ENCODE measurements at regions not wholly inside any gene's neighbourhood (a gene's known extent, or its start where the extent isn't known, plus 50 kb on each side); places are given as distances from the start of the nearest gene placed in this dataset.
"Not testable (repeated sequence)": the region's sequence is repeated elsewhere in the genome, so short reads cannot be mapped to it uniquely, and the experiment has no call there.

DNA sequence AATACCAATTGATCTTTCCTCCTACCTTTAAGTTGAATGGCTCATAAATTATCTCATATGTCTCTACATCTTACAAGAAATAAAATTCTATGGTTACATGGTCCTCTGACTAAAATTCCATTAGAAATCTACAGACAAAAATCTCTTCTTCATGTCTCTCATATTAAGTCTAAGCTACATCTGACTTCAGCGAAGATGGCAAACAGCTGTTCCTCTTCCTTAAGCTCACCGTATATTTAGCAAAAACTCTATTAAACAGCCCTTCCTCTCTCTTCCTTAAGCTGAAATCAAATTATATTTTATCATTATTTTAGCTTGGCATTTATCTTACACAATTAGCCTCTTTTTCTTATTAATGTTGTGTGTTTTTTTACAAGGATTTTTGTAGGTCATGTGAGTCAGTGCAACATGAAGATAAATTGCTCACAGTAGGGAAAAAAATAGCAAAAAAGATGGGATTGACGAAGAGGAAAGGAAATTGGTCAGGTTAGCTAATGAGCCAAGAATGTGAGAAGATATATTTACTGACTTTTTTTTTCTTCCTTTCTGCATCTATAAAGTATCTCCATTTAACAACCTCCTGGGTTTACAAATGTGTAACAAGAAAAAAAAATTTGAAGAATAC, 2412.8 kb downstream of the ARAP2 start:
- Mint-ChIP-seq H3K9me3 (peaks cover 0 to 4% (median 3%) of the 10 kb centered on the region in 7 donors), H3K27ac (no peak overlapping the region), H3K4me3 (no peak overlapping the region), H3K36me3 (no peaks in the 10 kb centered on the region), H3K27me3 (ENCODE audit: low read depth in 3 of 3) (no peaks in the 10 kb centered on the region), H3K4me1 (no peaks in the 10 kb centered on the region)
- TF ChIP-seq, protein P1, sequence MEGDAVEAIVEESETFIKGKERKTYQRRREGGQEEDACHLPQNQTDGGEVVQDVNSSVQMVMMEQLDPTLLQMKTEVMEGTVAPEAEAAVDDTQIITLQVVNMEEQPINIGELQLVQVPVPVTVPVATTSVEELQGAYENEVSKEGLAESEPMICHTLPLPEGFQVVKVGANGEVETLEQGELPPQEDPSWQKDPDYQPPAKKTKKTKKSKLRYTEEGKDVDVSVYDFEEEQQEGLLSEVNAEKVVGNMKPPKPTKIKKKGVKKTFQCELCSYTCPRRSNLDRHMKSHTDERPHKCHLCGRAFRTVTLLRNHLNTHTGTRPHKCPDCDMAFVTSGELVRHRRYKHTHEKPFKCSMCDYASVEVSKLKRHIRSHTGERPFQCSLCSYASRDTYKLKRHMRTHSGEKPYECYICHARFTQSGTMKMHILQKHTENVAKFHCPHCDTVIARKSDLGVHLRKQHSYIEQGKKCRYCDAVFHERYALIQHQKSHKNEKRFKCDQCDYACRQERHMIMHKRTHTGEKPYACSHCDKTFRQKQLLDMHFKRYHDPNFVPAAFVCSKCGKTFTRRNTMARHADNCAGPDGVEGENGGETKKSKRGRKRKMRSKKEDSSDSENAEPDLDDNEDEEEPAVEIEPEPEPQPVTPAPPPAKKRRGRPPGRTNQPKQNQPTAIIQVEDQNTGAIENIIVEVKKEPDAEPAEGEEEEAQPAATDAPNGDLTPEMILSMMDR (IDR thresholded peaks at IDR 0.05), result no peak
- Histone ChIP-seq H3K27ac (ENCODE audit: low read depth in 1 of 2, low read length in 2 of 2) (no peak overlapping the region), H3K4me2 (replicated peaks; ENCODE audit: extremely low read depth, low read length, poor library complexity, severe bottlenecking) (no peak overlapping the region), H4K20me1 (ENCODE audit: insufficient read depth, low read length) (no peaks in the 10 kb centered on the region), H3K4me3 (replicated peaks in 1 of 3; ENCODE audit: low read depth in 2 of 3, low read length in 3 of 3) (no peak overlapping the region), H3K9me3 (replicated peaks in 1 of 2; ENCODE audit: control insufficient read depth in 1 of 2, insufficient read depth in 1 of 2, low read length in 2 of 2) (no peaks in the 10 kb centered on the region), H3K36me3 (replicated peaks in 1 of 2; ENCODE audit: control insufficient read depth in 1 of 2, insufficient read depth in 2 of 2, low read length in 2 of 2) (no peaks in the 10 kb centered on the region), H3K79me2 (ENCODE audit: insufficient read depth, low read length) (no peaks in the 10 kb centered on the region), H3K27me3 (ENCODE audit: control insufficient read depth in 2 of 2, insufficient read depth in 2 of 2, low read length in 2 of 2) (no peaks in the 10 kb centered on the region), H3K9ac (ENCODE audit: insufficient read depth, low read length, poor library complexity, severe bottlenecking) (no peak overlapping the region), H2AFZ (ENCODE audit: insufficient read depth, low read depth, low read length, poor library complexity, severe bottlenecking) (no peak overlapping the region), H3K4me1 (ENCODE audit: control insufficient read depth in 1 of 2, insufficient read depth in 2 of 2, low read length in 2 of 2) (no peaks in the 10 kb centered on the region)
- 95% methylated on average over 2 of the region's 3 CpGs for WGBS (ENCODE audit: insufficient coverage)
- intact Hi-C loops (cut with micrococcal nuclease), result no loop called here
- no peak for DNase-seq

DNA sequence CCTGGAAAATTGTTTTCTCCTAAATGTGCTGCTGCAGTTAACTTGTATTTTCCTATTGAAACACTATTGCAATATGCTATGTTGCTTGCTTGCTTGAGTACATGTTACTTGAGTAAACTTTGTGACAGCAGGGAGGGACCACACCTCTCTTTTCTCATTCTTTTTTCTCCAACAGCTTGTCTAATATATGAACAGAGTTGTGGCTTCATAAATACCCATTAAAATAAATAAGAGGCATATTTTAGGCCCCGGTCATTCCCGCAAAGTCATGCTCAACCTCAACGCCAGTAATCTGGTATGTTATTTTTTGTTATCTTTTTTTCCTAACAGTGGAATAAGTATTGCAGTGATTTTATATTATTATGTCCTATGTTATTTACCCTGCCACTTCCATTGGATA, 2408.6 kb downstream of the ARAP2 start:
- H3K36me3 Mint-ChIP-seq; H3K4me2 ChIP-seq (replicated peaks; ENCODE audit: extremely low read depth, low read length, poor library complexity, severe bottlenecking); H3K4me3 Mint-ChIP-seq; intact Hi-C loops (cut with micrococcal nuclease); H3K4me3 ChIP-seq (replicated peaks in 1 of 3; ENCODE audit: low read depth in 2 of 3, low read length in 3 of 3); H3K27me3 Mint-ChIP-seq (ENCODE audit: low read depth in 3 of 3); H4K20me1 ChIP-seq (ENCODE audit: insufficient read depth, low read length); H3K9ac ChIP-seq (ENCODE audit: insufficient read depth, low read length, poor library complexity, severe bottlenecking); H3K4me1 ChIP-seq (ENCODE audit: control insufficient read depth in 1 of 2, insufficient read depth in 2 of 2, low read length in 2 of 2); H3K9me3 Mint-ChIP-seq; H3K27me3 ChIP-seq (ENCODE audit: control insufficient read depth in 2 of 2, insufficient read depth in 2 of 2, low read length in 2 of 2); H3K9me3 ChIP-seq (replicated peaks in 1 of 2; ENCODE audit: control insufficient read depth in 1 of 2, insufficient read depth in 1 of 2, low read length in 2 of 2); H3K4me1 Mint-ChIP-seq; H2AFZ ChIP-seq (ENCODE audit: insufficient read depth, low read depth, low read length, poor library complexity, severe bottlenecking); H3K36me3 ChIP-seq (replicated peaks in 1 of 2; ENCODE audit: control insufficient read depth in 1 of 2, insufficient read depth in 2 of 2, low read length in 2 of 2); H3K79me2 ChIP-seq (ENCODE audit: insufficient read depth, low read length); H3K27ac ChIP-seq (ENCODE audit: low read depth in 1 of 2, low read length in 2 of 2); DNase-seq; H3K27ac Mint-ChIP-seq: not testable (repeated sequence)
- no CpG with 5 or more reads among the region's 3 CpGs for WGBS (ENCODE audit: insufficient coverage)
